GM12875 (cell line): ENCODE measurements at regions not wholly inside any gene's neighbourhood (a gene's known extent, or its start where the extent isn't known, plus 50 kb on each side); places are given as distances from the start of the nearest gene placed in this dataset.

ENCODE experiments used
- H3K4me3 ChIP-seq: one replicate; pipeline ENCODE4 v1.5.1; 2011; ENCODE audit warnings: low read depth, low read length, control low read depth
- TF ChIP-seq, protein P1 (sequence below): IDR thresholded peaks from 2 replicates; pipeline ENCODE4 v1.5.1; 2011; ENCODE audit warnings: low read depth, mild to moderate bottlenecking, control low read depth, inconsistent platforms, low read length, moderate library complexity, borderline replicate concordance; ENCODE audit not compliant: insufficient read depth

DNA sequence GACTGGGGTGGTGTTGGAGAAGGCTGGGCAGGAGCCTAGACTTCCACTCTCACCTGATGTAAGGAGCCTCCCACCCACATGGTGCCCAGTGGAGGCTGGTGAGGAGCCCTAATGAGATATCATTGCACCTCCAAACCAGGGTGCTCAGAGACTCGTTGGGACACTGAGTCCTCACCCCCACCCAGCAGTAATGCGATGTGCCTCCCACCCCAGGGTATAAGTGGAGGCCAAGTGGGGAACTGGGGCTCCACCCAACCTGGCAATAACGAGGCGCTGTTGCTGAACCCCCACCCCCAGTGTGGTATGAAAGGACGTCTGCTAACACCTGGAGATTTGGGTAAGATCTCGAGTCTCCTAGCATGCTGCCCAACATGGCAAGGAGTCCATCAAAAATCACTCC, 510.2 kb downstream of the PREX1 start:
- TF ChIP-seq, protein P1, sequence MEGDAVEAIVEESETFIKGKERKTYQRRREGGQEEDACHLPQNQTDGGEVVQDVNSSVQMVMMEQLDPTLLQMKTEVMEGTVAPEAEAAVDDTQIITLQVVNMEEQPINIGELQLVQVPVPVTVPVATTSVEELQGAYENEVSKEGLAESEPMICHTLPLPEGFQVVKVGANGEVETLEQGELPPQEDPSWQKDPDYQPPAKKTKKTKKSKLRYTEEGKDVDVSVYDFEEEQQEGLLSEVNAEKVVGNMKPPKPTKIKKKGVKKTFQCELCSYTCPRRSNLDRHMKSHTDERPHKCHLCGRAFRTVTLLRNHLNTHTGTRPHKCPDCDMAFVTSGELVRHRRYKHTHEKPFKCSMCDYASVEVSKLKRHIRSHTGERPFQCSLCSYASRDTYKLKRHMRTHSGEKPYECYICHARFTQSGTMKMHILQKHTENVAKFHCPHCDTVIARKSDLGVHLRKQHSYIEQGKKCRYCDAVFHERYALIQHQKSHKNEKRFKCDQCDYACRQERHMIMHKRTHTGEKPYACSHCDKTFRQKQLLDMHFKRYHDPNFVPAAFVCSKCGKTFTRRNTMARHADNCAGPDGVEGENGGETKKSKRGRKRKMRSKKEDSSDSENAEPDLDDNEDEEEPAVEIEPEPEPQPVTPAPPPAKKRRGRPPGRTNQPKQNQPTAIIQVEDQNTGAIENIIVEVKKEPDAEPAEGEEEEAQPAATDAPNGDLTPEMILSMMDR: no peak
- no peak overlapping the region for H3K4me3 ChIP-seq

DNA sequence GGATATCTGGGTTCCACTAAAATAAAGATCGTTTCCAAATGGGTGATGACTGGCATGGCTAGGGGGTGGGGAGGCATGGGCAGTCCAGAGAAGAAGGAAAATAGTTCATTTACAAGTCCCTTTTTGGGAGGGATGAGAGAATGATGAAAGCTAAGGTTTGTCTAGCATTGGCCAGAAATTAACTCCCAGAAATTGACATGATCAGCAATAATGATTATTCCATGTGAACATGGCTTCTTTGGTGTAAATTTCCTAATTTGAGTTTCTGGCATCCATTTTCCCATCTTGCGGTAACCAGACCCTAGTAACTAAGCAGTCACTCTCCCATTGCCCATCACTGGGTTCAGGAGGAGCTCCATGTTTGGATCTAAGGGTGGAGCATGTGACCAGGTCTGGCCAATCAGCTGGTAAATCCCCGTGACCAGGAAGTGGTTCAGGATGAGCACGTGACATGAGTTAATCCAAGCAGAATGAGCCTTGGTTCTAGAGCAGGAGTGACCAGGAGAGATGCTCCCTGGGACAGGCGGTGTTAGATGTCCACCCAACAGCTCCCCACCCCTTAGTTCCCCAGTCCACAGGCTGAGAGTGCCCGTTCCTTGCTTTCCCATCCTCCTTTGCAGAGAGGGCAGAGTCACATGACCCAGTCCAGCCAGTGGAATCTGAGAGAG, 512.7 kb downstream of the PREX1 start:
- H3K4me3 ChIP-seq: no peak overlapping the region
- TF ChIP-seq, protein P1: no peak

DNA sequence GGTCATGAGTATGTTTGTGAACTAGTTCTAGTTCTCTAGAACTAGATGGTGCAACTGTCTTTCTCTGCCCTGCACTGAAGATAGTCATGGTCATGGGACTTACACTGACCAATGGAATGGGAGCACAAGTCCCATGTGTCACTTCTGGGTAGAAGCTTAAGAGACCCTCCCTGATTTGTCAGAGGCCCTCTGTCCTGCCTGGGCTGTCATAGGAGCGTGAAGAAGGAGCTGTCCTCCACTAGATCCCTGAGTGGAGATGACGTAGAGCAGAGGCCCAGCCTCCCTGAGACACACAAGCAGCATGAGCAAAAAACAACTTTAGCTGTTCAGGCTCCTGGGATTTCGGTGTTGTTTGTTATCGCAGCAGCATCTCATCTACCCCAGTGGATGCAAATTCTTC, 514.5 kb downstream of the PREX1 start:
- TF ChIP-seq, protein P1: no peak

DNA sequence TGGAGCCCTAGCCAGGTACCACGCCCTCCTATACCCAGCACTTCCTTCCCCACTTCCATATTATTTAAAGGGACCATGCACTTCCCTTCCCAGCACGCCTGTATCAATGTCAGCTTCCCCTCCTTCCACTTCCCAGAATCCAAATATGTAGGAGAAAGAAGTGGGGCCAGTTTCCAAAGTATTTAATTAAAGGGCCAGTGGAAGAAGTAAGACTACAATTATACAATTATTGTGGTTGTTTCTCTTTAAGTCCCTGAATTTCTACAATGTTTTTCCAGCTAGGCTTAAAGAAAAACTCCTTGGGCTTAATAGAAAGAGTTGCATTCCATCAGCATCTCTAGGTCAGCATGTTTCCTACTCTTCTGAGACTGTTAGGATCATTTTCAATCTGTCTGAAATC, 515.8 kb downstream of the PREX1 start:
- no peak overlapping the region for H3K4me3 ChIP-seq
- TF ChIP-seq, protein P1: no peak

More for the DNA sequence above, 514.5 kb downstream of the PREX1 start:
- no peak overlapping the region for H3K4me3 ChIP-seq

- TF ChIP-seq, protein P1: no peak
- no peak overlapping the region for H3K4me3 ChIP-seq
Observed at GRCh38 chr20:48310305-48310704, 517.5 kb downstream of the PREX1 start.

- TF ChIP-seq, protein P1: no peak
- H3K4me3 ChIP-seq: no peak overlapping the region
Observed at GRCh38 chr20:48309293-48309692, 518.5 kb downstream of the PREX1 start.

- TF ChIP-seq, protein P1: no peak
- H3K4me3 ChIP-seq: no peak overlapping the region
Observed at GRCh38 chr20:48308882-48309281, 518.9 kb downstream of the PREX1 start.
